SK-N-SH (cell line): ENCODE measurements at regions not wholly inside any gene's neighbourhood (a gene's known extent, or its start where the extent isn't known, plus 50 kb on each side); places are given as distances from the start of the nearest gene placed in this dataset.

Source experiments
- CTCF ChIA-PET: fragments of 300-600, 350-600 bp; formaldehyde crosslinking; extraction: SDS; loops from one replicate; lab custom pipeline; 2021; lab: Yijun Ruan, JAX
- POLR2A ChIA-PET: fragments of 350-600 bp; sonication (Branson Sonifier 250); formaldehyde crosslinking; extraction: SDS; loops from one replicate; lab custom pipeline; 2020; ENCODE audit warnings: antibody characterized with exemption, inconsistent platforms; lab: Yijun Ruan, JAX
- DNase-seq: peaks from one replicate; pipeline ENCODE4 v3.0.0; 2012
- H2AFZ ChIP-seq: fragments of 200-600 bp; sonication (generic); 2 replicates; pipeline ENCODE4 v1.8.1; 2016; ENCODE audit warnings: antibody characterized with exemption, mild to moderate bottlenecking, low read depth
- H3F3A ChIP-seq: fragments of 200-600 bp; sonication (generic); replicated peaks from 2 replicates; pipeline ENCODE3; 2016; ENCODE audit warnings: antibody characterized with exemption, mild to moderate bottlenecking; ENCODE audit not compliant: insufficient read depth
- H3K27ac ChIP-seq, 2 experiments: fragments of 200-500 bp in 1 of 2; fragments of 200-600 bp in 1 of 2; sonication (Bioruptor generic) in 1 of 2; sonication (generic), shearing (Covaris generic) in 1 of 2; 2 replicates each; pipeline versions ENCODE4 v1.5.1 to v1.6.1; 2014 to 2016; ENCODE audit warnings: low read depth in 2 of 2, inconsistent platforms in 1 of 2, low read length in 1 of 2, mild to moderate bottlenecking in 1 of 2, mixed read lengths in 1 of 2
- H3K27me3 ChIP-seq: fragments of 200-600 bp; sonication (generic), shearing (Covaris generic); 2 replicates; pipeline ENCODE4 v1.6.1; 2016; ENCODE audit warnings: mixed run types; ENCODE audit not compliant: insufficient read depth
- H3K36me3 ChIP-seq, 2 experiments: fragments of 200-500 bp in 1 of 2; fragments of 200-600 bp in 1 of 2; sonication (Bioruptor generic) in 1 of 2; sonication (generic) in 1 of 2; replicated peaks in 1 of 2; 2 replicates each; pipeline versions ENCODE3 to v1.5.1; 2014 to 2016; ENCODE audit warnings: low read length in 1 of 2, mild to moderate bottlenecking in 1 of 2; ENCODE audit not compliant: insufficient read depth in 2 of 2, control insufficient read depth in 1 of 2
- H3K4me1 ChIP-seq, 2 experiments: fragments of 200-500 bp in 1 of 2; fragments of 200-600 bp in 1 of 2; sonication (Bioruptor generic) in 1 of 2; sonication (generic), shearing (Covaris generic) in 1 of 2; 2 replicates each; pipeline versions ENCODE4 v1.5.1 to v1.6.1; 2014 to 2016; ENCODE audit warnings: low read depth in 1 of 2, low read length in 1 of 2, mixed run types in 1 of 2; ENCODE audit not compliant: insufficient read depth in 2 of 2, control insufficient read depth in 1 of 2
- H3K4me2 ChIP-seq: fragments of 200-600 bp; sonication (generic), shearing (Covaris generic); 2 replicates; pipeline ENCODE4 v1.6.1; 2017; ENCODE audit warnings: mixed run types
- H3K4me3 ChIP-seq, 2 experiments: fragments of 200-500 bp in 1 of 2; fragments of 200-600 bp in 1 of 2; sonication (Bioruptor generic) in 1 of 2; sonication (generic), shearing (Covaris generic) in 1 of 2; 2 replicates each; pipeline versions ENCODE4 v1.5.1 to v1.8.1; 2014 to 2016; ENCODE audit warnings: low read depth in 2 of 2, inconsistent platforms in 1 of 2, low read length in 1 of 2, mild to moderate bottlenecking in 1 of 2, mixed read lengths in 1 of 2, moderate library complexity in 1 of 2
- H3K79me2 ChIP-seq: fragments of 200-600 bp; sonication (generic); 2 replicates; pipeline ENCODE4 v1.8.1; 2017; ENCODE audit warnings: mild to moderate bottlenecking; ENCODE audit not compliant: insufficient read depth
- H3K9ac ChIP-seq: fragments of 200-600 bp; sonication (generic); 2 replicates; pipeline ENCODE4 v1.6.1; 2017; ENCODE audit warnings: mixed run types
- H3K9me2 ChIP-seq: fragments of 200-600 bp; sonication (generic); 2 replicates; pipeline ENCODE4 v1.6.1; 2017; ENCODE audit warnings: mixed run types
- H3K9me3 ChIP-seq: fragments of 200-600 bp; sonication (generic); 2 replicates; pipeline ENCODE4 v1.6.1; 2017; ENCODE audit warnings: mixed run types, mild to moderate bottlenecking, moderate library complexity
- H4K20me1 ChIP-seq: fragments of 200-600 bp; sonication (generic); 2 replicates; pipeline ENCODE4 v1.6.1; 2017; ENCODE audit warnings: mild to moderate bottlenecking, mixed run types; ENCODE audit not compliant: insufficient read depth
- ELF1 ChIP-seq: IDR thresholded peaks from 2 replicates; pipeline ENCODE4 v1.4.0; 2012
- EP300 ChIP-seq, 2 experiments: IDR thresholded peaks; 2 replicates each; pipeline versions ENCODE4 v1.4.0 to v1.6.1; 2012; ENCODE audit warnings: borderline replicate concordance in 1 of 2, low read depth in 1 of 2, low read length in 1 of 2
- EZH2phosphoT487 ChIP-seq: fragments of 200-600 bp; sonication (generic); IDR thresholded peaks from 2 replicates; pipeline ENCODE4 v1.6.1; 2017; ENCODE audit warnings: low read depth, mixed run types, mild to moderate bottlenecking, antibody characterized with exemption, moderate library complexity, borderline replicate concordance
- GABPA ChIP-seq: IDR thresholded peaks from 2 replicates; pipeline ENCODE4 v1.4.0; 2012; ENCODE audit warnings: low read depth, mild to moderate bottlenecking
- MAX ChIP-seq: IDR thresholded peaks from 2 replicates; pipeline ENCODE4 v1.4.0; 2012; ENCODE audit warnings: low read depth
- NFIC ChIP-seq: IDR thresholded peaks from 2 replicates; pipeline ENCODE4 v1.4.0; 2012; ENCODE audit warnings: borderline replicate concordance
- PBX3 ChIP-seq: IDR thresholded peaks from 2 replicates; pipeline ENCODE4; 2012
- RFX5 ChIP-seq: IDR thresholded peaks from 2 replicates; pipeline ENCODE4 v1.6.1; 2012; ENCODE audit warnings: mild to moderate bottlenecking, improper control_type of control experiment, low read length
- RXRA ChIP-seq: IDR thresholded peaks from 2 replicates; pipeline ENCODE4 v1.4.0; 2012; ENCODE audit warnings: low read depth, mild to moderate bottlenecking, borderline replicate concordance
- WGBS: methylation state at CpG from one replicate; pipeline ENCODE4 v1.1.6; 2017; ENCODE audit warnings: low lambda C conversion rate; 5-methylcytosine and 5-hydroxymethylcytosine counted together

DNA sequence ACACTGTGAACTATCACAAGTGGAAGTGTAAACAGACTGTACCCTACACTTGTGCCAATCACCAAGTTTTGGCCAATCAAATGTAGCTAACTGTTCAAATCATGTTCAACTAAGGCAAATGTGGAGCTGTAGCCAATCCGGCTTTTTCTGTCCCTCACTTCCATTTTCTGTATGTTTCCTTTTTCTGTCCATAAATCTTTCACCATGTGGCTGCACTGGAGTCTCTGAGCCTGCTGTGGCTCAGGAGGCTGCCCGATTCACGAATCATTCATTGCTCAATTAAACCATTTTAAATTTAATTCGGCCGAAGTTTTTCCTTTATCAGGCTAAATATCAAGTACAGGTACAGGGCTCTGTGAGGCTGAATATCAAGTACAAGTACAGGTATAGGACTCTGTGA lies 216.5 kb downstream of the RFC3 start:
- Histone ChIP-seq H3K27ac (no peak overlapping the region), H3K79me2 (no peaks in the 10 kb centered on the region), H2AFZ (no peak overlapping the region), H3K9ac (no peak overlapping the region), H3K36me3 (peaks cover 0 to 6% of the 10 kb centered on the region in 2 experiments), H3K9me2 (no peaks in the 10 kb centered on the region), H3K4me3 (no peak overlapping the region), H3K9me3 (no peaks in the 10 kb centered on the region), H4K20me1 (no peaks in the 10 kb centered on the region), H3K27me3 (no peaks in the 10 kb centered on the region), H3F3A (no peaks in the 10 kb centered on the region), H3K4me1 (peaks cover 0 to 6% of the 10 kb centered on the region in 2 experiments; a peak in 1 of 4 replicates), H3K4me2 (no peak overlapping the region)
- ChIA-PET POLR2A (no interaction called here), CTCF (interaction anchor here (1.2 to 1.7 kb wide), 2 partner anchors 19 to 234 kb away, joined by 3 read pairs; no protein-coding TSS in a partner anchor)
- DNase-seq = no peak
- TF ChIP-seq NFIC (no peak), MAX (no peak), EP300 (IDR thresholded peaks at IDR 0.05; ENCODE audit: borderline replicate concordance in 1 of 2, low read depth in 1 of 2, low read length in 1 of 2) (no peak), GABPA (no peak), ELF1 (no peak), RFX5 (no peak), PBX3 (no peak)
- 87% methylated on average over 5 of the region's 5 CpGs for WGBS

GRCh38 chr13:34035178-34035577 lies 217.2 kb downstream of the RFC3 start:
- Histone ChIP-seq H3K9me2 (no peaks in the 10 kb centered on the region), H3K9me3 (no peaks in the 10 kb centered on the region), H3F3A (no peaks in the 10 kb centered on the region), H3K36me3 (peaks cover 0 to 6% of the 10 kb centered on the region in 2 experiments), H3K4me2 (no peak overlapping the region), H2AFZ (no peak overlapping the region), H3K4me3 (no peak overlapping the region), H3K4me1 (peaks cover 0 to 6% of the 10 kb centered on the region in 2 experiments; a peak in 1 of 4 replicates), H3K79me2 (no peaks in the 10 kb centered on the region), H4K20me1 (no peaks in the 10 kb centered on the region), H3K27ac (no peak overlapping the region), H3K27me3 (no peaks in the 10 kb centered on the region), H3K9ac (no peak overlapping the region)
- no peak for DNase-seq
- no peak for TF ChIP-seq RXRA
- TF ChIP-seq GABPA = no peak
- TF ChIP-seq EZH2phosphoT487 = no peak
- TF ChIP-seq MAX = no peak
- ChIA-PET CTCF (interaction anchor here (1.2 to 1.7 kb wide), 2 partner anchors 18 to 235 kb away, joined by 3 read pairs; no protein-coding TSS in a partner anchor), POLR2A (no interaction called here)
- 68% methylated on average over 4 of the region's 4 CpGs for WGBS
